CD1c-positive myeloid dendritic cell (primary cell): ENCODE measurements at regions not wholly inside any gene's neighbourhood (a gene's known extent, or its start where the extent isn't known, plus 50 kb on each side); places are given as distances from the start of the nearest gene placed in this dataset.
A peak's percentile ranks its signal among the peaks of the same experiment; 100 is the strongest.

Experiments
- DNase-seq: peaks from one replicate; pipeline ENCODE4 v3.0.0-alpha.2; 2016; ENCODE audit errors: extremely low spot score

GRCh38 chr9:108356806-108357205, 499.0 kb downstream of the ACTL7B start:
- DNase-seq: no peak

GRCh38 chr9:108351571-108351970, 504.2 kb downstream of the ACTL7B start:
- no peak for DNase-seq

DNA sequence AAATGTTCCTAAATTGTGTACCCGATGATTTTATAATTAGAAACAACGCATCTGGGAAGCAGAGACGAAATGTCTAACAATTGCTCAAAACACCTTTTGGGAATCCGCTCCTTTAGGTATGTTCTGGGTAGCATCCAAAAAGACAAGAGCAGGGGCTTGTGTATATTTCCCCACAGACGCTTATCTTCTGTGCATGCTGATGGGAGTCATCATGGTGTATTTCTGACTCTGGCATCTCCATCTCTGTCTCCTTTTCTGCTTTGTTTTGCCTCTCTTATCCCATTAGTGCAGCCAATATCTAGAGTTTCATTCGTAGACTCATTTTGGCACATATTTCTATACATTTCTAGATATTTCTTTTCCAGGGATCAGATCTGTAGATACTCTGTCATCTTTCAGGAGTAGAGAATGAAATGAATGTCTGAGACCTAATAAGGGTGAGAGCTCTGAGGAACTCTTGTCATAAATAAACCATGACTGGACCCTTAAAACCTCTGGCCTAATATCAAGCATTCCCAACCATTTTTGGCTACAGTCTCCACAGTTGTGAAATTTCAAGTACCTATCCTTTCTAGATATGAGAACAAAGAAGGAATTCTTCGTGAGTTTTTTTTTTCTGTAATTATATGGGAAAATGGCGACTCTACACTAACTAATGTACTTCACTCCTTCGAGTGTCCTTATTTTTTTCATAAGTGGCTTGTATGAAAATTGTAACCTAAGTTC, 508.2 kb downstream of the ACTL7B start:
- DNase-seq: no peak

GRCh38 chr9:108345826-108346225, 510.0 kb downstream of the ACTL7B start:
- DNase-seq: no peak

DNA sequence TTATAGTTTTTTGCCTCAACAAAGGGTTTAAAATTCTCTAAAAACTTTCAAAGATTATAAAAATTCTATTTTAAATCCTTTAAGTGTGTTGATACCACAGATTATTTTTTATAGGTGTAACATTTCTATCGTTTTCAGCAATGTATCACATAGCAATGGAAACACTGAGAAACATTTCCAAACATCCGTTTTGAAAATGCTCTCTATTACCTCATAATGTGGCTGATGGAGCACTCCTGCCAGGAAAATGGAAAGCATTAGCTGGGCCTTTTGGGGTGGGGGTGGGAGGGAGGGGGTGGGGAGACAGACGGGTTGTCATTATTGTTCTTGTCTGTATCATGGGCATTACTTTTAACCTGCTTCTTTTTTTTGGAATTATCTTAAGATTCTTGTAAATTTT, 516.5 kb downstream of the ACTL7B start:
- no peak for DNase-seq

- no peak for DNase-seq
These were observed 519.2 kb downstream of the ACTL7B start for GRCh38 chr9:108336575-108336974.

DNA sequence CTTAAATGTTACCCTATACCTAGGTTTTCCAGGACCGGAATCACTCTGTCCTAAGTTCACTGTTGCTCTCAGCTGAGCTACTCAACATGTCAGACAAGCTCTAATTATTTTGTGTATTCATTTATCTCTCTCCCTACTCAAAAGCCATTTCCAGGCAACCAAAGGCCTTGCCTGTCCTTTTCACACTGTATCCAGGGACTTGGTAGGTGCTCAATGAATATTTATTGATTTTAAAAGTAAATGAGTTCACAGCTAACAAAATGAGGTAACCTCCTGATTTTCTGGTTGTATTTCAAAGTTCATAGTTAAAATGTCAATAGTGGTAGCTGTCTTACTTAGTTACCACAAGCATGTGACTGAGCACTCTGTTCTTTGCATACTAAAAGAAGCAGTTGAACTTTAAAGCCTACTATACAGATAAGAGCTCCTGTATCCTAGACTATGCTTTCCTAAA, 522.2 kb downstream of the ACTL7B start:
- DNase-seq: no peak

DNA sequence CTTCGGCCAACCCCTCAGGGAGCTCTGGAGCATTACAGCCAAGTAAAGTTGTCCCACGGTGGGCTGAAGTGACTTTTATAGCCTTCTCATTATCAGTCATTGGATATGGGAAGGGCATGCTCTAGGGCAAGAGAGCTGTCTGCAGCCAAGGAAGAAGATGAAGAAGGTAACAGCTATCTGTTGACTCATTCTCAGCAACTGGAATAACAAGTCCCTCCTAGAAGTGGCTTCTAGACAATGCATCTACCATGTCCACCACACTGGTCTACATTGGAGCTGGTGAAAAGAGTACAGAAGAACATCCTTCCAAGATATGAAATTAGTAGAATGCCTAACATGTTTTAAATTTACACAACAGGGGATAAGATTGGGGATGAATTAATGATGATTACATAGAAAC, 524.2 kb downstream of the ACTL7B start:
- no peak for DNase-seq

DNA sequence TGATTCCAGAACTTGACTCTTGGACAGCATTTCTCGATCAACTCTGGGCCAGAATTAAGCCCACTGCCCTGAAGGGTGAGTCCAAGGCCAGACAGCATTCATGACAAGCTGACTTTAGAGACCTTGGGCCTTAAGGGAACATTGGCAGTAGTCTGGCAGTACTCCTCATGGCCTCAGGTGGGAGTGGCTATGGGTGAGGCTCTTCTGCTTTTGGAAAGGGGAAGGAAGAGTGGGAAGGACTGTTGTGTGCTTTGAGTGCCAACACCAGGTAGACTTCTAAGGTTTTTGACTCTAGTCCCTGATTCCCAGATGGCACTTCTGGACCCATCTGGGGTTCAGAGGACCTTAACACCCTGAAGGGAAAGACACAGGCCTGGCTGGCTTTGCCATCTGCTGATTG, 530.4 kb downstream of the ACTL7B start:
- DNase-seq: peak; percentile 19

DNA sequence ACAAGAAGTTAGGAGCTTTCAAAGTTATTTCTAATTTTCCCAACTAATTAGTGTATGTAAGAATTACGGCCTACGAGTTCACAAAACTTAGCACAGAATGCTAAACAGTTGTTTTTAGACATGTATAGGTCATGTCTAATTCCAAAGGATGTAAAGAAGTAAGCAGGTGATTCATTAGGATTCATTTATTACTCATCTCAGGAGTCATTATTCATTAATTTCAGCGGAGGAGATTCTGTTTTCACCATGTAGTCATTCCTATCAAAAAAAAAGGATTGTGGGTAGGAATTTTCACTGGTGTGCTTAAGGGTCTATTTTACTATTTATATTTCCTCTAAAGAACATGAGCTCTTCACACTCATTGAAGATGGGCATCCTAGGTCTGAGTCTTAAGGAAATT, 532.2 kb downstream of the ACTL7B start:
- DNase-seq: no peak

- no peak for DNase-seq
These were observed 533.3 kb downstream of the ACTL7B start for GRCh38 chr9:108322326-108323098.

- DNase-seq: peak; percentile 15
These were observed 539.2 kb downstream of the ACTL7B start for GRCh38 chr9:108316630-108317029.

GRCh38 chr9:108316066-108316465, 539.7 kb downstream of the ACTL7B start:
- DNase-seq: no peak

DNA sequence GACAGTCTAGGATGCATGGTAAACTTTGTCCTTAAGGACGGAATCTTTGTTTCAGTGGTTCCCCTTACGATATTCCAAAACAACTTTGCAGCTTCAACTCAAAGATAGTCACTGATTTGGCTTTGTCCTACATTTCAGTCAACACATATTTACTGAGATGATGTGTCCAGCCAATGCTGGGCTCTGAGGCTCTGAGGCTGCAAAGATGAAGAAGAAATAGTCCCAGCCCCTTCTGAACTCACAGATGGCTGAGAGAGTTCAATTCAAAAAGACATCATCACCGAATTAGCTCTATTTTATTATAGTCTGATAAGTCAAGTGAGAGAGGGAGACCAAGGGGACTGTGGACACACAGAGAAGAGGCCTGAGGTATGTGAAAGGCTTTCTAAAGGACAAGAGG, 544.0 kb downstream of the ACTL7B start:
- no peak for DNase-seq

GRCh38 chr9:108310202-108310601, 545.6 kb downstream of the ACTL7B start:
- no peak for DNase-seq

- DNase-seq: peak; percentile 56
These were observed 555.2 kb downstream of the ACTL7B start for GRCh38 chr9:108300306-108301287.

DNA sequence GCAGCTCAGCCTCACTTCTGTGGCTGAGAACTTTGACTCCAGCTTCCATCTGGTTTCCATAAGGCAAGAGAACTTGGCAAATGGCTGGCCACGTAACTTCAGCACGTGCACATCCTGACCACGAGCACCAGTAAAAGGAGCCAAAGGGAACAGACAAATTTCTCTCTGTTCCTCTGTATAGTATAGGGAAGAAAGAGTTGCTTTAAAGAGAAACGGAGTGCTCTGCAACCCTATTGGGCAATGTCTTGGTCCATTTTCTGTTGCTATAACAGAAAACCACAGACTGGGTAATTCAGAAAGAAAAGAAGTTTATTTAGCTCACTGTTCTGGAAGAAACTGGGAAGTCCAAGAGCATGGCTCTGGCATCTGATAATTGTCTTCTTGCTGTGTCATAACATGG, 558.7 kb downstream of the ACTL7B start:
- peak; percentile 75 for DNase-seq

DNA sequence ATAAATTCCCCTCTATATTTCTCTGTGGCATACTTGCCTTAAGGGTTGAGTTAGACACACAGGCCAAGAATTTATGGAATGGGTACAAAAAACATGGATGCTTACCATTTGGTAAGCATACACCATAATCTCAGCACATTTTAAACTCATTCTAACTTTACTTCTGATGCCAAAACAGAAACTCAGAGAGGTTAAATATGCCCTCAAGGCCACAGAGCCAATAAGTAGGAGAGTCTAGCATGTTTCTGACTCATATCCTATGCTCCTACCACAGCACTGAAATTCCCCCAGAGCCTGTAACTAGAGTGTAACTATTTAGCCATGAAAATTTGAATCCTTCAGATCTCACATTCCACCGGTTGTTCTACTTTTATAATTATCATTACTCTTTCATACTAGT, 559.7 kb downstream of the ACTL7B start:
- DNase-seq: no peak

GRCh38 chr9:108291586-108291932, 564.2 kb downstream of the ACTL7B start:
- no peak for DNase-seq

DNA sequence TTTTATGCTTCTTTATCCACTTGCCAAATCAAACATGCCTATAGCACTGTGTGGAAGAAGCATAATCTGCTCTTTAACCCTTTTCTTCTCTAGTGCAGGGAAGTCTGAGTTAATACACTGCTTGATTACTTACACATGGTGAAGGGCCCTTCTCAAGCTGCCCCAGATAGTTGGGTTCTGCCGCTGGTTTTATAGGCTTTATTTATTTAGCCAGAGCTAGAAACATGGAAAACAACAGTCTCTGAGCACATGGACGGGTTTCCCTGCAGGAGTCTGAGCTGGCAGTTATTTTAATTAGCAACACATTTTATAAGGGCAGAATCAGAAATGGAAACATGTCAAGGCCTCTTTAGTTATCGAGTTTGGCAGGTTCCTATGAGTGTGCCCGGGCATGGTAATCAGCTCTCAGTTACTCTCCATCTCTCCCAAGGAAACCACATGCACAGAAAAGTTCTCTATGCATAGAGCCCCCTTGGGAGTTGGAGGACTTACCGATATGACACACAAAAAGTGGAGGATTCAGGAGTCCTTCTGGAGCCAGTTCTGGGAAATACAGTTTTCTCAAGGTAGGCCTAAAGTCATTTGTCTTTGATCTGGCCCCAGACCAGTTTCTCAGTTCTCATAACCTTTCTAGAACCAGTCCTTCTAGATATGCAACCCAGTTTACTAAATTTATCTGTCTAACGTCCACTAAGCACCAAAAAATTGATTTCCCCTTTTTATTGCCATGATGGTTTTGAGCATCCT, 564.8 kb downstream of the ACTL7B start:
- DNase-seq: no peak

GRCh38 chr9:108286638-108287206, 569.1 kb downstream of the ACTL7B start:
- no peak for DNase-seq
